Lower lobe of right lung (tissue), 2 donors: ENCODE measurements at regions not wholly inside any gene's neighbourhood (a gene's known extent, or its start where the extent isn't known, plus 50 kb on each side); places are given as distances from the start of the nearest gene placed in this dataset.
"Not testable (repeated sequence)": the region's sequence is repeated elsewhere in the genome, so short reads cannot be mapped to it uniquely, and the experiment has no call there.

Source experiments
- ATAC-seq, 2 donors: fragments of 200-7000 bp; cut with Tn5 transposase; one replicate each; pipeline ENCODE4 v1.9.1; 2020 to 2022; ENCODE audit warnings: mild to moderate bottlenecking in 2 of 2, moderate library complexity in 2 of 2
- DNase-seq: peaks from one replicate; pipeline ENCODE4 v3.0.0-alpha.2; 2020
- H3K27ac ChIP-seq: fragments of 200-600 bp; one replicate; pipeline ENCODE4 v1.8.0; 2022
- H3K27me3 ChIP-seq: fragments of 200-600 bp; one replicate; pipeline ENCODE4 v1.8.0; 2022; ENCODE audit warnings: low read depth
- H3K36me3 ChIP-seq: fragments of 200-600 bp; one replicate; pipeline ENCODE4 v1.8.0; 2022; ENCODE audit warnings: mild to moderate bottlenecking
- H3K4me1 ChIP-seq: fragments of 200-600 bp; one replicate; pipeline ENCODE4 v1.8.0; 2022
- H3K4me3 ChIP-seq: fragments of 200-600 bp; one replicate; pipeline ENCODE4 v1.8.0; 2022; ENCODE audit warnings: mild to moderate bottlenecking
- H3K9me3 ChIP-seq: fragments of 200-600 bp; one replicate; pipeline ENCODE4 v1.8.0; 2022
- intact Hi-C: fragments of 100-400 bp; cut with DNase I; formaldehyde crosslinking; loops from one replicate; pipeline ENCODE4 v1.11.0; 2022
- TF ChIP-seq, protein P1 (sequence below): fragments of 200-600 bp; IDR thresholded peaks from one replicate; pipeline ENCODE4 v1.8.0; 2022; ENCODE audit warnings: antibody characterized with exemption, mild to moderate bottlenecking
- donor health status: DM: no; HTN: yes; CAD: no; lungs with severe emphysema.

DNA sequence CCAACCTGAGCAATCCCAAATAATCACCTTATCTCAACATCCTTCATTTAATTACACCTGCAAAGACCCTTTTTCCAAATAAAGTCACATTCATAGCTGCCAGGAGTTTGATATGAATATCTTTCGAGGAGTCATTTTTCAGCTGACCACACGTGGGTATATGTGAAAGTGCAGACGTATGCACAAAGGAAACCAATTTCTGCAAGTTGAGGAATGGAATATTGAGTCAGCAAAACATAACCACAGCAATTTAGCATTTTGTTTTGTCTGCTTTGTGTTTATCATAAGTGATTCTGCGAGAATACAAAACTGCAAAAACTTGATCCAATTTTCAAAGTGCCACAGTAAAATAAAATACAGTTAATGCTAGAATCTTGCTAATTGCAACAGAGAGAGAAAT is 295.9 kb downstream of the SUCLA2 start:
- Histone ChIP-seq H3K27me3 (no peaks in the 10 kb centered on the region), H3K27ac (no peak overlapping the region), H3K36me3 (no peaks in the 10 kb centered on the region), H3K4me1 (no peaks in the 10 kb centered on the region), H3K4me3 (no peak overlapping the region), H3K9me3 (no peaks in the 10 kb centered on the region)
- TF ChIP-seq, protein P1, sequence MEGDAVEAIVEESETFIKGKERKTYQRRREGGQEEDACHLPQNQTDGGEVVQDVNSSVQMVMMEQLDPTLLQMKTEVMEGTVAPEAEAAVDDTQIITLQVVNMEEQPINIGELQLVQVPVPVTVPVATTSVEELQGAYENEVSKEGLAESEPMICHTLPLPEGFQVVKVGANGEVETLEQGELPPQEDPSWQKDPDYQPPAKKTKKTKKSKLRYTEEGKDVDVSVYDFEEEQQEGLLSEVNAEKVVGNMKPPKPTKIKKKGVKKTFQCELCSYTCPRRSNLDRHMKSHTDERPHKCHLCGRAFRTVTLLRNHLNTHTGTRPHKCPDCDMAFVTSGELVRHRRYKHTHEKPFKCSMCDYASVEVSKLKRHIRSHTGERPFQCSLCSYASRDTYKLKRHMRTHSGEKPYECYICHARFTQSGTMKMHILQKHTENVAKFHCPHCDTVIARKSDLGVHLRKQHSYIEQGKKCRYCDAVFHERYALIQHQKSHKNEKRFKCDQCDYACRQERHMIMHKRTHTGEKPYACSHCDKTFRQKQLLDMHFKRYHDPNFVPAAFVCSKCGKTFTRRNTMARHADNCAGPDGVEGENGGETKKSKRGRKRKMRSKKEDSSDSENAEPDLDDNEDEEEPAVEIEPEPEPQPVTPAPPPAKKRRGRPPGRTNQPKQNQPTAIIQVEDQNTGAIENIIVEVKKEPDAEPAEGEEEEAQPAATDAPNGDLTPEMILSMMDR = no peak
- ATAC-seq (no peak), DNase-seq (no peak)
- intact Hi-C loops = no loop called here

DNA sequence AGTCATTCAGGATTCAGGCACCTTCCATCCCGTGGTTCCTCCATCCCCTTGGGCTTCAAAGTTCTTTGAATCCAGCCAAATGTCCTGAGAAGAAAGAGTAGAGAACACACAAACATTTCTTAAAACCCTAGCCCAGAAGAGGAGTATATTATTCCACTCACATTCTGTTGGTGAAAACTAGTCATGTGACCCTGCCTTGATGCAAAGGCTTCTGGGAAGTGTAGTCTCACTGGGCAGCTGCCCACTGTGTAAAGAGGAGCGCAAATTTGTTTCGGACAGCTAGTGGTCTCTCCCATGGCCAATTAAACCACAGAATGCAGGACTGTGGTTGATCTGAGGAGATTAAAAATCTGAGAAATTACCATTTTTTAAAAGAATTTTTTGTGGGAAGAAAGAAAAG is 304.4 kb downstream of the SUCLA2 start:
- no peak overlapping the region for H3K4me3 ChIP-seq
- TF ChIP-seq, protein P1 = no peak
- DNase-seq (no peak), ATAC-seq (no peak)
- no peaks in the 10 kb centered on the region for H3K36me3 ChIP-seq
- H3K9me3 ChIP-seq = no peaks in the 10 kb centered on the region
- H3K27ac ChIP-seq = no peak overlapping the region
- H3K27me3 ChIP-seq = no peaks in the 10 kb centered on the region
- H3K4me1 ChIP-seq = no peaks in the 10 kb centered on the region
- intact Hi-C loops = no loop called here

DNA sequence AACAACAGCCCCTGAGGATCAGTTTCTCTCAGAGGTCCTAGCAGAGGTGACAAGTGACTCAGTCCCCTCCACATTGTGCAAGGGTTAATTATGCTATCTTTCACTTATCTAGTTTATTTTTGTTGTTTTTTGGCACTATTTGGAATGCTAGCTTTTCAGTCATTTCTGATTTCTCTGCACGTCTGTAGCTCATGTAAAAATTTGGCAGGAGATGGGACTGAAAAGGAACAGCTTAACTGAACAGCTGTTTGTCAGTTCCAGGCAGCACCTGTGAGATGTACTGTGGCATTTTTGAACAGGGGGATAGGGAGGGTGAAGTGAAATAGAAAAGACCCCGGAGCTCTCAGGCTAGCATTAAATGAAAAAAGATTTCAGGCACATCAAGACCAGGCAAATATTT is 313.5 kb downstream of the SUCLA2 start:
- no peak overlapping the region for H3K27ac ChIP-seq
- intact Hi-C loops = no loop called here
- TF ChIP-seq, protein P1 = no peak
- no peaks in the 10 kb centered on the region for H3K4me1 ChIP-seq
- DNase-seq (no peak), ATAC-seq (no peak)
- no peaks in the 10 kb centered on the region for H3K27me3 ChIP-seq
- H3K36me3 ChIP-seq = no peaks in the 10 kb centered on the region
- no peaks in the 10 kb centered on the region for H3K9me3 ChIP-seq
- H3K4me3 ChIP-seq = no peak overlapping the region

DNA sequence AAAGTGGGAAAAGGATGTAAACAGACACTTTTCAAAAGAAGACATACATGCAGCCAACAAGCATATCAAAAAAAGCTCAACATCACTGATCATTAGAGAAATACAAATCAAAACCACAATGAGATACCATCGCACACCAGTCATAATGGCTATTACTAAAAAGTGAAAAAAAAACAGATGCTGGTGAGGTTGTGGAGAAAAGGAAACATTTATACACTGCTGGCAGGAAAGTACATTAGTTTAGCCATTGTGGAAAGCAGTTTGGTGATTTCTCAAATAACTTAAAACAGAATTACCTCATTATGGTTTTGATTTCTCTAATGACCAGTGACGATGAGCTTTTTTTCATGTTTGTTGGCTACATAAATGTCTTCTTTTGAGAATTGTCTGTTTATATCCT is 315.9 kb downstream of the SUCLA2 start:
- DNase-seq, H3K27me3 ChIP-seq, intact Hi-C loops, ATAC-seq, H3K36me3 ChIP-seq, H3K4me1 ChIP-seq, H3K9me3 ChIP-seq, H3K27ac ChIP-seq, H3K4me3 ChIP-seq: not testable (repeated sequence)

DNA sequence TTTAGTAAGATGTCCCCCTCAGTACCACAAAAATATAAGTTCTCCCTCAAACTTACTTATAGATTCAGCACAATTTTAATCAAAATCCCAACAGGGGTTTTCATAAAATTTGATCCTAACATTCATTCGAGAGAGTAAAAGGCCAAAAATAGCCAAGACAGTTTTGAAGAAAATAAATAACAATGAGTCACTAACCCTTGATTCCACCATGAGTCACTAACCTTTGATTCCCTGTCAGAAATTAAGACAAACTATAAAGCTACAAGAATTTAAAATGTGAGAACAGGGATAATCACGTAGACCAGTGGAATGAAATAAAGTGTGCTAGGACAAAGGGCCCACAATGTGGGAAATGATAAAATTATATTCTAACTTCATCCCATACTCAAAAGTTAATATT is 320.3 kb downstream of the SUCLA2 start:
- Histone ChIP-seq H3K9me3 (no peaks in the 10 kb centered on the region), H3K4me1 (no peaks in the 10 kb centered on the region), H3K4me3 (no peak overlapping the region), H3K27me3 (no peaks in the 10 kb centered on the region), H3K36me3 (no peaks in the 10 kb centered on the region), H3K27ac (no peak overlapping the region)
- ATAC-seq (no peak), DNase-seq (no peak)
- intact Hi-C loops = no loop called here
- TF ChIP-seq, protein P1 = no peak

DNA sequence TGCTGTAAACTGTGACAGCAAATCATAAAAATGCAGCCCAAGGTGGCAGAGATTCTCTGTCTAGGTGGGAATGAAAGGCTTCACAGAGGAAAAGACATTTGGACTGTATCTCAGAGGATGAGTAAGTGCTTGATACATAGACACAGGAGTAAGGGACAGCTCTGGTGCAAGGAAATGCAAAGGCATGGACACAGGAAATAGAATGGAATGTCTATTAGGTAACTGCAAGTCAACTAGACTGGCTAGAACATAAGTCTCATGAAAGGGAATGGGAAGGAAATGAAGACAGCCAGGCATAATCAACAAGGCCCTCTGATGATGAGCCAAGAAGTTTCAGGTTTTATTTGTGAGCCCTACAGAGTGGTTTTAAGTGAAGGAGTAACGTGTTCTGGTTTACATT is 321.7 kb downstream of the SUCLA2 start:
- DNase-seq (no peak), ATAC-seq (no peak)
- intact Hi-C loops = no loop called here
- Histone ChIP-seq H3K36me3 (no peaks in the 10 kb centered on the region), H3K27me3 (no peaks in the 10 kb centered on the region), H3K4me1 (no peaks in the 10 kb centered on the region), H3K4me3 (no peak overlapping the region), H3K27ac (no peak overlapping the region), H3K9me3 (no peaks in the 10 kb centered on the region)
- TF ChIP-seq, protein P1 = no peak
